HG03135 (cell line): ENCODE measurements at regions not wholly inside any gene's neighbourhood (a gene's known extent, or its start where the extent isn't known, plus 50 kb on each side); places are given as distances from the start of the nearest gene placed in this dataset.

ENCODE experiments used
- ATAC-seq: cut with Tn5 transposase; IDR thresholded peaks from one replicate; pipeline ENCODE4 v1.9.1; 2021; ENCODE audit warnings: mild to moderate bottlenecking, moderate library complexity; ENCODE audit not compliant: unreplicated experiment

GRCh38 chr5:116389601-116390000 is 185.0 kb downstream of the SEMA6A start:
- ATAC-seq: no peak

- ATAC-seq: no peak
Observed at GRCh38 chr5:116388564-116389258, 185.9 kb downstream of the SEMA6A start.

GRCh38 chr5:116387738-116388137 is 186.9 kb downstream of the SEMA6A start:
- ATAC-seq: no peak

GRCh38 chr5:116386633-116387032 is 188.0 kb downstream of the SEMA6A start:
- no peak for ATAC-seq

- ATAC-seq: no peak
Observed at GRCh38 chr5:116382874-116383266, 191.8 kb downstream of the SEMA6A start.

- ATAC-seq: no peak
Observed at GRCh38 chr5:116382032-116382873, 192.4 kb downstream of the SEMA6A start.

- no peak for ATAC-seq
Observed at GRCh38 chr5:116381201-116381600, 193.4 kb downstream of the SEMA6A start.

- no peak for ATAC-seq
Observed at GRCh38 chr5:116380621-116381020, 194.0 kb downstream of the SEMA6A start.

GRCh38 chr5:116379306-116379705 is 195.3 kb downstream of the SEMA6A start:
- ATAC-seq: no peak

GRCh38 chr5:116378777-116379121 is 195.9 kb downstream of the SEMA6A start:
- no peak for ATAC-seq

- no peak for ATAC-seq
Observed at GRCh38 chr5:116378007-116378776, 196.4 kb downstream of the SEMA6A start.

GRCh38 chr5:116377276-116378006 is 197.2 kb downstream of the SEMA6A start:
- ATAC-seq: no peak

GRCh38 chr5:116375926-116376325 is 198.7 kb downstream of the SEMA6A start:
- no peak for ATAC-seq

- ATAC-seq: no peak
Observed at GRCh38 chr5:116374434-116374852, 200.2 kb downstream of the SEMA6A start.

- ATAC-seq: no peak
Observed at GRCh38 chr5:116372931-116373597, 201.6 kb downstream of the SEMA6A start.

- ATAC-seq: no peak
Observed at GRCh38 chr5:116371935-116372334, 202.7 kb downstream of the SEMA6A start.

GRCh38 chr5:116371431-116371830 is 203.2 kb downstream of the SEMA6A start:
- no peak for ATAC-seq

GRCh38 chr5:116370886-116371285 is 203.7 kb downstream of the SEMA6A start:
- no peak for ATAC-seq

GRCh38 chr5:116370149-116370548 is 204.5 kb downstream of the SEMA6A start:
- no peak for ATAC-seq

GRCh38 chr5:116365006-116365496 is 209.6 kb downstream of the SEMA6A start:
- no peak for ATAC-seq
